22Rv1 (cell line): ENCODE measurements at regions not wholly inside any gene's neighbourhood (a gene's known extent, or its start where the extent isn't known, plus 50 kb on each side); places are given as distances from the start of the nearest gene placed in this dataset.

Experiments
- CTCF ChIP-seq: fragments of 450-650 bp; IDR thresholded peaks from 2 replicates; pipeline ENCODE4 v1.5.1; 2017; ENCODE audit warnings: mild to moderate bottlenecking
- ZFX ChIP-seq: fragments of 450-650 bp; IDR thresholded peaks from 2 replicates; pipeline ENCODE4 v1.6.1; 2017; ENCODE audit warnings: antibody characterized with exemption, borderline replicate concordance

- no peak for TF ChIP-seq CTCF
- no peak for TF ChIP-seq ZFX
Observed at GRCh38 chr2:3091696-3092095, 285.9 kb downstream of the EIPR1 start.
